Small intestine (tissue), 7 donors: ENCODE measurements at regions not wholly inside any gene's neighbourhood (a gene's known extent, or its start where the extent isn't known, plus 50 kb on each side); places are given as distances from the start of the nearest gene placed in this dataset.

Source experiments
- DNase-seq, 2 donors: peaks; one replicate each; pipeline versions ENCODE4 v3.0.0 to v3.0.0-alpha.2; 2013
- FAIRE-seq: peaks from 2 replicates; lab custom pipeline; 2012; peaks lifted over from hg19 to GRCh38; lab: Jason Lieb, UNC
- H3K27ac ChIP-seq, 3 donors: one replicate each; pipeline ENCODE4 v1.5.1; 2013; ENCODE audit warnings: low read length in 2 of 3, mild to moderate bottlenecking in 2 of 3, control low read depth in 1 of 3, inconsistent platforms in 1 of 3, low read depth in 1 of 3, moderate library complexity in 1 of 3
- H3K27me3 ChIP-seq, 3 donors: one replicate each; pipeline ENCODE4 v1.6.1; 2013; ENCODE audit warnings: low read length in 3 of 3, inconsistent platforms in 1 of 3; ENCODE audit not compliant: control insufficient read depth in 3 of 3, insufficient read depth in 3 of 3
- H3K36me3 ChIP-seq, 3 donors: one replicate each; pipeline ENCODE4 v1.6.1; 2013; ENCODE audit warnings: low read length in 3 of 3, inconsistent platforms in 1 of 3, low read depth in 1 of 3, mild to moderate bottlenecking in 1 of 3, moderate library complexity in 1 of 3; ENCODE audit not compliant: control insufficient read depth in 3 of 3, insufficient read depth in 2 of 3
- H3K4me1 ChIP-seq, 3 donors: one replicate each; pipeline ENCODE4 v1.6.1; 2013; ENCODE audit warnings: low read length in 2 of 3, inconsistent platforms in 1 of 3, low read depth in 1 of 3, mild to moderate bottlenecking in 1 of 3, moderate library complexity in 1 of 3; ENCODE audit not compliant: control insufficient read depth in 3 of 3, insufficient read depth in 2 of 3
- H3K4me3 ChIP-seq, 3 donors: one replicate each; pipeline ENCODE4 v1.5.1; 2013; ENCODE audit warnings: low read length in 3 of 3, control low read depth in 1 of 3, inconsistent platforms in 1 of 3, low read depth in 1 of 3, mild to moderate bottlenecking in 1 of 3, moderate library complexity in 1 of 3
- H3K9me3 ChIP-seq, 2 donors: one replicate each; pipeline ENCODE4 v1.6.1; 2013; ENCODE audit warnings: low read depth in 1 of 2, low read length in 1 of 2; ENCODE audit not compliant: control insufficient read depth in 2 of 2, insufficient read depth in 1 of 2
- WGBS, 3 donors: extraction: QIAGEN DNeasy Blood & Tissue Kit; methylation state at CpG; one replicate each; pipeline ENCODE4 v1.1.7; 2013; 5-methylcytosine and 5-hydroxymethylcytosine counted together
- donor health status: healthy with polysubstance abuse.
- donor health status: control.
- donor health status: control.
- donor health status: Bipolar disorder and iron deficiency.
- donor health status: healthy.

DNA sequence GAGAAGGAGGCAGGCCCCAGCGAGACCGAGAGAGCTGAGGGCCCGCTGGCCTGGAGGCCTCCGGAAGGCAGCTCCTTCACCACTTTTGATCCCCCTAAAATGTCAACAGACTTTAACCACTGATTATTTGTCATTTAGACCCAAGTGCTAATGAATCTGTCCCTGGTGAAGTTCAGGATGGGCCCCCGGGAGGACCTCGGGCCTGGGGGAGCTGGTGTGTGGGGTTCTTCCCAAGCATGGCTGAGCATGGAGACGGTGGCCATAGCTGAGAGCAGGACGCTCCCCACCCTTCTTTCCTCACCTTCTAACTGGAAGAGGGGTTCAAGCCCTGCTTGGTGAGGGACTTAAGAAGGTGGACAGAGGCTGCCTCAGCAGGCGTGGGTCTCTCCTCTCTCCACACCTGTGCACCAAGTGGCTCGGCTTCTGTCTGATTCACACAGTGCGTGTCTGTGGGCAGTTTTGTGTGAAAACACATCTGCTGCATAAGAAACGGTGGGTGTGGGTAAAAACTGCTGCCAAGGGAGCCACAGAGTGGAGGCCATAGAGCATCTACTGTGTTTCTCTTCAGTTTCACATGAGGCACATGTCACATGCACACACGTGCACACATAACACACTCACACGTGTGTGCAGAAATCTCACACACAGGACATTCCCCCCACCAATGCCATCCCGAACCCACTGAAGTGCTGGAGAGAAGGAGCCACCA, 53.5 kb upstream of the VIPR2 start:
- Histone ChIP-seq H3K27me3 (no peaks in the 10 kb centered on the region), H3K36me3 (no peaks in the 10 kb centered on the region), H3K4me1 (no peaks in the 10 kb centered on the region), H3K9me3 (no peaks in the 10 kb centered on the region), H3K27ac (peak overlapping the region in 1 of 3 donors; percentile 38), H3K4me3 (no peak overlapping the region)
- WGBS, 3 donors: 87 to 93% (median 89%) methylated on average over 15 of the region's 15 CpGs
- no peak for FAIRE-seq
- no peak for DNase-seq

DNA sequence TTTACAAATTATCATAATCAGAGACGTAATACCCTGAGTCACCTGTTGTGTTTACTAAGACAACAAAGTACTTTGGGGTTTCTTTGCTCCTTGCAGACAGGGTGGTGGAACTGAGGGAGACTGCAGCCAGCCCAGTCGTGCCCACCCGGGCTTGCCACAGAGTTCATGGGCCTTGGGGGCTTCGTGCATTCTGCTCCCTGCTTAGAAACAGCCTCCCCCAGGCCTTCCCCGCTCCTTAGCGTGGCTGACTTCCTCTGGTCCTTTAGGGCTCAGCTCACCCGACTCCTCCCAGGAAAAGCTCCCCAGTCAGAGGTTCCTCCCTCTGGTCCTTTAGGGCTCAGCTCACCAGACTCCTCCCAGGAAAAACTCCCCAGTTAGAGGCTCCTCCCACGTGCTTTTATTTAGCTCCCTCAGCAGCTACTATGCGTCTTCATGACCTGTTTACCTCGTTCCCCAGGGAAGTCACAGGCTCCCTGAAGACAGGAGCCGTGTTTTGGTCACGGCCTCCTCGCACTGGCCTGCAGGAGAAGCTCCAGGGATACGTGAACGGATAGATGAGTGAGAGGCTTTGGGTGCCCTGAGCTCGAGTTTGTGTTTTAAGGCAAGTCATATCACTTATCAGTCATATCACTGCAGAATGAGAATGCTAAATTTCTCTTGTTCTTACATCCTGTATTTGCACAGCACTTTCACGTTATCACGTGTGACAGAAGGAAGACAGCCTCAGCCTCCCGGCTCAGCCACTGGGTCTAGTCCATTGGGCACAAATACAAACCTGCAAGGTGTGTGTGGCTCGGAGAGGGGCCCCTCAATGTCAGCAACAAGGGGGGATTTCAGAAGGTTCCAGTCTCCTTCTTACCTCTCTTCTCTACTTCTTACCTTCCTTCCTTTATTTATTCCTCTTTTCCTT, 52.7 kb upstream of the VIPR2 start:
- Histone ChIP-seq H3K36me3 (no peaks in the 10 kb centered on the region), H3K4me3 (no peak overlapping the region), H3K9me3 (no peaks in the 10 kb centered on the region), H3K4me1 (no peaks in the 10 kb centered on the region), H3K27me3 (no peaks in the 10 kb centered on the region), H3K27ac (peak overlapping the region in 2 of 3 donors; percentile 25 to 38)
- peak in 1 of 2 donors; percentile 18 for DNase-seq
- 30 to 39% (median 36%) methylated on average over 20 of the region's 20 CpGs for WGBS, 3 donors
- no peak for FAIRE-seq

- no peak overlapping the region for H3K4me3 ChIP-seq
- H3K36me3 ChIP-seq: no peaks in the 10 kb centered on the region
- WGBS, 3 donors: 86 to 91% (median 87%) methylated on average over 8 of the region's 8 CpGs
- no peak for DNase-seq
- no peak for FAIRE-seq
- H3K9me3 ChIP-seq: no peaks in the 10 kb centered on the region
- no peaks in the 10 kb centered on the region for H3K4me1 ChIP-seq
- no peak overlapping the region for H3K27ac ChIP-seq
- H3K27me3 ChIP-seq: no peaks in the 10 kb centered on the region
Measured at GRCh38 chr7:159196584-159196983, 51.9 kb upstream of the VIPR2 start.

DNA sequence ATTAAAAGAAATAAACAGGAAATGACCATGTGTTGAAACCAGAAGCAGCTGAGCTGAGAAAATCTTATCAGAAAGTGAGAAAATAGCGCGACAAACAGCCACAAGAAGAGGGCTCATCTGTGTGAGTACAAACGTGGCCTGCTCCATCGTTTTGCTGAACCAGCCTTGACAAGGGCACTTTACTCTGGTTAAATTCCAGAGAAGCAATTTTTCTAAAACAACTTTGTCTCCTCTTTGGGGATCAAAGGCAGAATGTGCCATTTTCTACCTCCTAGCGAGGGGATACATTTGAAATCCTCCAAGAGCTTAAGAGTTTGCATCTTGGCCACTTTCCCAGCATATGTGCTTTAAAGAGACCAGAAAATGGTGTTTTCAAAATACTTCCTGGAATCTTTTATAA, 51.3 kb upstream of the VIPR2 start:
- 38 to 50% (median 41%) methylated on average over 5 of the region's 5 CpGs for WGBS, 3 donors
- DNase-seq (peak in 1 of 2 donors; percentile 8), FAIRE-seq (no peak)
- Histone ChIP-seq H3K27ac (peak overlapping the region in 1 of 3 donors; percentile 8), H3K4me1 (no peaks in the 10 kb centered on the region), H3K9me3 (no peaks in the 10 kb centered on the region), H3K27me3 (peaks cover 0 to under 1% (median 0%) of the 10 kb centered on the region in 3 donors), H3K4me3 (no peak overlapping the region), H3K36me3 (no peaks in the 10 kb centered on the region)
